HG03558 (cell line): ENCODE measurements at regions not wholly inside any gene's neighbourhood (a gene's known extent, or its start where the extent isn't known, plus 50 kb on each side); places are given as distances from the start of the nearest gene placed in this dataset.
"Not testable (repeated sequence)": the region's sequence is repeated elsewhere in the genome, so short reads cannot be mapped to it uniquely, and the experiment has no call there.

Experiments used
- ATAC-seq: cut with Tn5 transposase; IDR thresholded peaks from one replicate; pipeline ENCODE4 v1.9.1; 2021; ENCODE audit warnings: moderate number of reproducible peaks; ENCODE audit not compliant: unreplicated experiment; ENCODE audit errors: extremely low read depth

- no peak for ATAC-seq
These were observed 105.4 kb downstream of the RFX6 start for GRCh38 chr6:116982401-116982800.

DNA sequence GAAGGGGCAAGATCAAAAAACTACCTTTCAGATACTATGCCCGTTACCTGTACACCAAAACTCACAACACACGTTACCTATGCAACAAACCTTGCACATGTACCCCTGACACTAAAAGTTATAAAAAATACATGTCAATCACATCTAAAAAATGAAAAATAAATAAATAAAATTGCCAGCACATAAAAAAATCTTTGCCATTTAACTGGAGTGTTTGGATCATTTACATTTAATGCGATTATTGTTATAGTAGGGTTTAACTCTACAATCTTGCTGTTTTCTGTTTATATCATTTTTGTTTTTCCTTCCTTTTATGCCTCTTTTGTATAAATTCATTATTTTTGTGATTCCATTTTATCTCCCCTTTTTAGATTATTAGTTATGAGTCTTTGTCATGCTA is 106.3 kb downstream of the RFX6 start:
- ATAC-seq: no peak

- ATAC-seq: no peak
These were observed 109.8 kb downstream of the RFX6 start for GRCh38 chr6:116986819-116987218.

- no peak for ATAC-seq
These were observed 113.6 kb downstream of the RFX6 start for GRCh38 chr6:116990679-116991078.

- ATAC-seq: no peak
These were observed 115.5 kb downstream of the RFX6 start for GRCh38 chr6:116992546-116992945.

DNA sequence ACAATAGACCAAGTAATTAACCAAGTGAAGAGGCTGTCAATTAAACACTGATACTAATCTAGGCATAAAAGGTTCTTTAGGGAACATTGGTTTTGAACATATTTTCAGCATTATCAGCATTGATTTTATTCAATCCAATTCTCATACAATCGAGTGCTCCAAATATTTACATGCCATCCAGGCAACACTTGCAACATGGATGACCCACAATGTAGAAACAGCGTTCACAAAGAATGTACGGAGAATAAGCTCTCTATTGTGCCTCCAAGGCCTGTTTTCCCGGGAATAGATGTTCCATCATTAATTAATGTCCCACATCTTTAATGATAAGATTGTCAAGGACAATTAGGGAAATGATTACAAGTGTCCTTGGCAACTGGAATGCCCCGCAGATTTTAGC is 117.4 kb downstream of the RFX6 start:
- no peak for ATAC-seq

DNA sequence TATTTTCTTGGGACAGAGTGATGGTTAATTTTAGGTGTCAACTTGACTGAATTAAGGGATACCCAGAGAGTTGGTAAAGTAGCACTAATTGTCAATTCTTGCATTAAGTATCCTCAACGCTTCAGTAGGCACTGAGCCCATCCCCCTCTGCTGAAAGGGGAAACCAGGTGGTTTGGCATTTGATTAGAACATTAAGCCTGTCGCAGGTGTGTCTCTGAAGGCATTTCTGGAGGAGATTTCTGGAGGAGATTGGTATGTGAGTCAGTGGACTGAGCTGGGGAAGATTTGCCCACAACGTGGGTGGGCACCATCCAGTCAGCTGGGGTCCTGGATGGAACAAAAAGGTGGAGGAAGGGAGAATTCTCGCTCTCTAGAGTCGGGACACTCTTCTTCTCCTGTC is 119.8 kb downstream of the RFX6 start:
- ATAC-seq: no peak

DNA sequence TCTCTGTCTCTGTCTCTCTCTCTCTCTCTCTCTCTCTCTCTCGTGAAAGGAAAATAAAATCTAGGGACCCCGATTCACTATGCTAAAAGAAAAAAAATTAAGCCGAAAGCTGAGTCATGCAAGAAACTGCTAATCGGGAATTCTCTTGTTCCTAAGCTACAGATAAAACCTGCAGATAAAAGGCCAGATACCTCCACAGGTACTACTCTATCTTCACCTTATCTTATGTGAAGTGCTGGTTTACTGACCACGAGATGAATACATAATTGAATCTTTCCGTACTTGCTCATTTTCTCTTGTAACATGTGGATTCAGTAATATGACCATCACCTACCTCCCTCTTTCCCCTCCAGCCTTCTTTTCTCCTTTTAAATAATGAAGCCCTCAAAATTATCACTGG is 120.5 kb downstream of the RFX6 start:
- ATAC-seq: no peak

DNA sequence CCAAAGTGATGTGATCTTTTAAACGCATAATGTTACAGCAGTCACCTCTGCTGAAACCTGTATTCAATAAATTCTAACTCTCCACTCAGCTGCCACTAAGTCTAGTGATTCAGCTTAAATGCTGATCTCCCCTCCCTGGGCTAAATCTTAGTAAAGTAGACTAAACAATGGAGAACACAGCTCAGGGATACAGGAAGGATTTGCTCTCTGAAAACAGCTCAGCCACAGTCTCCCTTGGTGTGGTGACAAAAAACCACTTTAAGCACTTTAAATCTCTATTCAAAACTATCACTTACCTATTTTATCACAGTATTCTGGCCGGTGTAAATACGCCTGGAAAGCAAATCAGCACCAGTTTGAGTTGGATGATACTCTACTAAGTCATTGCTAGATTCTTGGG is 130.6 kb downstream of the RFX6 start:
- ATAC-seq: no peak

- peak; percentile 37 for ATAC-seq
These were observed 131.6 kb downstream of the RFX6 start for GRCh38 chr6:117008618-117009017.

DNA sequence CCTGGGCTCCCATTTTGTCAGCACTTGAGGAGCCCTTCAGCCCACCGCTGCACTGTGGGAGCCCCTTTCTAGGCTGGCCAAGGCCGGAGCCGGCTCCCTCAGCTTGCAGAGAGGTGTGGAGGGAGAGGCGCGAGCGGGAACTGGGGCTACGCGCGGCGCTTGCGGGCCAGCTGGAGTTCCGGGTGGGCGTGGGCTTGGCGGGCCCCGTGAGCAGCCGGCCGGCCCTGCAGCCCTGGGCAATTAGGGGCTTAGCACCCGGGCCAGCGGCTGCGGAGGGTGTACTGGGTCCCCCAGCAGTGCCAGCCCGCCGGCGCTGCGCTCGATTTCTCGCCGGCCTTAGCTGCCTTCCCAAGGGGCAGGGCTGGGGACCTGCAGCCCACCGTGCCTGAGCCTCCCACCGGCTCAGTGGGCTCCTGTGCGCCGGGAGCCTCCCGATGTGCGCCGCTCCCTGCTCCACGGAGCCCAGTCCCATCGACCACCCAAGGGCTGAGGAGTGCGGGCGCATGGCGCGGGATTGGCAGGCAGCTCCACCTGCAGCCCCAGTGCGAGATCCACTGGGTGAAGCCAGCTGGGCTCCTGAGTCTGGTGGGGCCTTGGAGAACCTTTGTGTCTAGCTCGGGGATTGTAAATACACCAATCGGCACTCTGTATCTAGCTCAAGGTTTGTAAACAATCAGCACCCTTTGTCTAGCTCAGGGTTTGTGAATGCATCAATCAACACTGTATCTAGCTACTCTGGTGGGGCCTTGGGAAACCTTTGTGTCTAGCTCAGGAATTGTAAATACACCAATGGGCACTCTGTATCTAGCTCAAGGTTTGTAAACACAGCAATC is 137.8 kb downstream of the RFX6 start:
- ATAC-seq: not testable (repeated sequence)

DNA sequence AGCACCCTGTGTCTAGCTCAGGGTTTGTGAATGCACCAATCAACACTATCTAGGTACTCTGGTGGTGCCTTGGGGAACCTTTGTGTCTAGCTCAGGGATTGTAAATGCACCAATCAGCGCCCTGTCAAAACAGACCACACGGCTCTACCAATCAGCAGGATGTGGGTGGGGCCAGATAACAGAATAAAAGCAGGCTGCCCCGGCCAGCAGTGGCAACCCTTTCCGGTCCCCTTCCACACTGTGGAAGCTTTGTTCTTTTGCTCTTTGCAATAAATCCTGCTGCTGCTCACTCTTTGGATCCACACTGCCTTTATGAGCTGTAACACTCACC is 138.4 kb downstream of the RFX6 start:
- ATAC-seq: not testable (repeated sequence)

DNA sequence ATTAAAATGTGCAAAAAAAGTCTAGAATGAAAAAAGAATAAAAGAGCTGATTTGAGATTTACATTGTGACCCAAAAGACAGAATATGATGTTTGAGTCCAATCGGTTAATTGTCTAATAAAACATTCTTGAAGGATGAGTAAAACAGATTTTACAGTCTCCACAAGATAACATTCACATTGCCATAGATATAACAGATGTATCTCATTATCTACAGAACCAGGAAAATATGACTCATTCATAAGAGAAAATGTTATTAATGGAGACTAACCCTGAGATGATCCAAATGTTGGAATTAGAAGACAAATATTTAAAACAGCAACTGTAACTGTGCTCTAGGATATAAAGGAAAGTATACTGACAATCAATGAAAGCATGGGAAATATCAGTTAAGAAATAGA is 141.7 kb downstream of the RFX6 start:
- no peak for ATAC-seq

- no peak for ATAC-seq
These were observed 145.7 kb downstream of the RFX6 start for GRCh38 chr6:117022774-117023173.

DNA sequence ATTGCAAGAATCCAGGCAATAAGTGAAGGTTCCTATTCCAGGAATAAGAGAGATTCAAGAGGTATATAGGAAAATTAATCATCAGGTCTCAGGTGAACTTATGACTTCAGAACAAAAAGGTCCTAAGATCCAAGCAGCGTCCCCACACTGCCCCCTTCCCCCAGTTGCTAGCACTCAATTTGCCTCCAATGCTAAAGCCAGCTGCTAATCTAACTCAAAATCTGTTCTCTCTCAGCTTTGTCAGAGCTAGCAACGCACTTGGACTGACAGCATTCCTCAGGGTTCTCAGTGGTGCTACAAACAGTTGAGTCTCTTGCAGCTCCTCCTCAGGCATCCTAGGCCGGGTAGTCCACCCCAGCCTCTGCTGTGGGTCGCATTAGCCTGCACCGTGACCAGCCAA is 148.3 kb downstream of the RFX6 start:
- ATAC-seq: no peak

DNA sequence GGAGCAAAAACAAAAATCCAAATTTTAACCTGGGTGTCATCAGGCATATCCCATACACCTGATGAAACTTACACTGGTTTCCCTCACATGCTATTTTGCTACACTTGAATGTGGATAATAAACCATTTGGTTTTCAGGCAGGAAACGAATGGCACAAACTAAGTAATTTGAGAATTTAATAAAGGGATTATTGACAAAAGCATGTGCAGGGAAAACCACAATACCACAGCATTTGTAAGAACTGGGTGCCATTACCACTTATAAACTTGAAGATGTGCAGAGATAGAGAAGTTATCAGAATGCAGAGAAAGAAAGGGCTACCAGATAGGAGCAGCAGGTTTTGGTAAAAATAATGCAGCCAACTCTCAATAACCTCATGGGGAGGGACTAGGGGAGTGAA is 151.2 kb downstream of the RFX6 start:
- no peak for ATAC-seq

- ATAC-seq: no peak
These were observed 157.5 kb downstream of the RFX6 start for GRCh38 chr6:117034547-117034946.

GRCh38 chr6:117034971-117035370 is 157.9 kb downstream of the RFX6 start:
- ATAC-seq: no peak

- no peak for ATAC-seq
These were observed 173.3 kb downstream of the RFX6 start for GRCh38 chr6:117050301-117050700.

DNA sequence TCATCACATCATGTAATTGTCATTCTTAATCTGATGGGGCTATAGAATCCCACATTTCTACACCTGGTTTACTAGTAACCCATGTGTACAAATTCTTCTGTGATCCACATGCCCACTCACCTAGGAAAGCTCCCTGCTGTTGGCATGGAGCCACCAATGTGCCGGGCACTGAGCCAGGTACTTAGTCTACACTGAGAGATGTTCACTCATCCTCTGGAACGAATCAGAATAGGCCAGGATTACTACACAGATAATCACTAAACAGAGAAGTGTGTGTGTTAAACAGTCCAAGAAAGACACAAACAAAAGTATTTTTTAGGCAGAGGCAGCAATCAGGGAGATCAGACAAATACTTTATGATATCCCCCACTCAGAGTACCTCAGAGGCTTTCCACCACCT is 193.2 kb upstream of the VGLL2 start:
- ATAC-seq: no peak

- ATAC-seq: no peak
These were observed 192.6 kb upstream of the VGLL2 start for GRCh38 chr6:117072781-117073180.

DNA sequence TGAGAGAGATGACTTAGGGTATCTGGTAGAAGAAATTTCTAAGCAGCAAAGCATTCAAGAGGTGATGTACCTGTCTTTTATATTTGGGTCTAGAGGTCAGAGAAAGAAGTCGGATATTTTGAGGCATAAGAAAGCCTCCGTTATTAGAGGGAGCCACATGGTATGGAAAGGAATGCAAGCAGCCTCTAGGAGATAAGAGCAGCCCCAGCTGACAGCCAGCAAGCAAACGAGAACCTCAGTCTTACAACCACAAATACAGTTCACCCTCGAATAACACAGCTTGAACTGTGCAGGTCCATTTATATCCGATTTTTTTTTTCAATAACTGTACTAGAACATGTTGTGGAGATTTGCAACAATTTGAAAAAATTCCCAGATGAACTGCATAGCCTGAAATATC is 190.7 kb upstream of the VGLL2 start:
- ATAC-seq: no peak

- ATAC-seq: no peak
These were observed 190.1 kb upstream of the VGLL2 start for GRCh38 chr6:117075218-117075617.
